GM19467 (cell line): ENCODE measurements at regions not wholly inside any gene's neighbourhood (a gene's known extent, or its start where the extent isn't known, plus 50 kb on each side); places are given as distances from the start of the nearest gene placed in this dataset.
"Not testable (repeated sequence)": the region's sequence is repeated elsewhere in the genome, so short reads cannot be mapped to it uniquely, and the experiment has no call there.

Experiments
- ATAC-seq: cut with Tn5 transposase; IDR thresholded peaks from one replicate; pipeline ENCODE4 v1.9.1; 2021; ENCODE audit warnings: mild to moderate bottlenecking, moderate library complexity; ENCODE audit not compliant: unreplicated experiment

- ATAC-seq = no peak
These were observed 222.6 kb upstream of the DPYD start for GRCh38 chr1:98143403-98143802.

GRCh38 chr1:98133131-98133530 lies 212.3 kb upstream of the DPYD start:
- ATAC-seq = no peak

DNA sequence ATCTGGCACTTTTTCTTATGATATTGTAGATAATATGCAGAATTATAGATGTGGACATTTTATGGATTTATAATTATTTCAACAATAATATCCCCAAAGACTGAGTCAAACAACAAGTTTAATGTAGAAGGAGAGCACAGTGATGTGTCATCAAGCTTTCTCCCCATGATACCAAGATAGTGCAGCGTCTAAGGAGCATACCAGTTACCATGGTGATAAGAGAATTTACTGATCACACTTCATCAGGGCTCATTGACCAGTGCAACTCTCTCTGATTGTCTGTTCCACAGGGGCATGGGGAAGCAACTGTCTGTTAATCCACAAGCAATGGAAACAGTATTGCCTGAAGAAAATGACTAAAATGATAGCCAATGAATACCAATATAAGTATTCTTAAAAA lies 209.6 kb upstream of the DPYD start:
- no peak for ATAC-seq

GRCh38 chr1:98129491-98129890 lies 208.7 kb upstream of the DPYD start:
- ATAC-seq = no peak

DNA sequence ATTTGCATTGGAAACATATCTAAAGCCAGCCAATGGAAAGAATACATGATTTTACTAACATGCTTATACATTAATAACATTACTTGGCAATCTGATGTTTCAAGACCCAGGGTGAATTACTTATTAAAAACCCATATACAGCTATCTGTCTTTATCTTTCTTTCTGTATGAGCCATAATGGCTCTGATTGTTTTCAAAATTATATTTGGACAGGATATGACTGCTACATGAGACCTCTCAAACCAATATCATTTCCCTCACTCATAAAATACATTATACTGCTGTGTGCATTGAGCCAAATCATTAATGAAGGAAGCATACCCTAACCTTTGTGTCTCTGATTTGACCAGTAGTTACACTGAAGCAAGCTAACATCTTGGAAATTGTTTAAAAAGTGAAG lies 205.9 kb upstream of the DPYD start:
- no peak for ATAC-seq

GRCh38 chr1:98121646-98122045 lies 200.8 kb upstream of the DPYD start:
- no peak for ATAC-seq

DNA sequence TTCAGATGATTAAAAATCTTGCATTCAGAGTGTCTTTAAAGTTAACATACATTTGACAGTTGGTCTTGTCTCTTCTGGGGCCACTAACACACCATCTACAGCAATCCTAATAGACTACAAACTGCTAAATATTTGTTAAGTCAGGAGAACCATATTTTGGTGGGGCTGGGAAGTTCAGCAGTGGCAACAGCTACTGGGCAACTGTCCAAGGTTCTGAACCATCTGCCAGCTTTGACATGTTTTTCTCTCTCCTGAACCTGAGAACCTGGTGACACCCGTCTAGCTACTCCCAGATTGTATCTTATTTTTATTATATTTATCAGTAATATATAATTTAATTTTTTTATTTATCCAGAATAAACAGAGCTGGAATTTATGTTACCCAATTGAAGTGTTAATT lies 199.0 kb upstream of the DPYD start:
- ATAC-seq = no peak

GRCh38 chr1:98113811-98114210 lies 193.0 kb upstream of the DPYD start:
- ATAC-seq = no peak

DNA sequence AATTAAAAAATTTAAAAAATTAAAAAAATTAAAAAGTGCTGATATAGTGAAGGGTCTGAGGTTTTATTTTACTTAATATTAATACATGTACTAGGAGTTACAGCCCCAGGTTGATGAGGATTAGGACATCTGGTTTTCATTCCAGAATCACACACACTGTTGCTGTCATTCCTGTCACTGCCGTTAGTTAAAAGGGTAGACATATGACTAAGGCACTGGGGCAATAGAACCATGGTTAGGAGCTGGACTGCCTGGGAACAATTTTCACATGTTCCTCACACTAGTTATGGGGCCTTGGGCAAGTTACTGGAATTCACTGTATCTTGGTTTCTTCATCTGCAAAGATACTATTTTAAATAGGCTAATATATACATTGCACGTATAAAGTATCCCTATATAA lies 191.8 kb upstream of the DPYD start:
- no peak for ATAC-seq

DNA sequence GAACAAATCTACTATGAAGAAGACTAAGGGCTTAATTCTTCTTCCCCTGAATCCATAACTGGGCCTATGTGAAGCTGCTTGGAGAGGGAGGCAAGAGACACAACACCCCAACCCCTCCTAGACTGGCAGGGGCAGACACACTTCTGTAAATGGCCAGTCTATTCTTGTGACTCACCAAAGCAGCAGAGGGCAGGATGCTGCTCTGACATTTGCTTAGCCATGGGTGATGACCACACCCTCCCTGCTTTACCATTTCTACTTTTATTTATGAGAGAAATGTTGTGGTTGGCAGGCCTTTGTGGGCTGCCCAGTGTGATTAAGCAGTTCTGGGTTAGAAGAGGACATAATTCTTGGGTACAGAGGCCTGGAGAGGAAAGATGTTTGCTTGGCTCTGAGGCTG lies 189.8 kb upstream of the DPYD start:
- ATAC-seq = no peak

- not testable (repeated sequence) for ATAC-seq
These were observed 187.5 kb upstream of the DPYD start for GRCh38 chr1:98108378-98108777.

GRCh38 chr1:98107256-98107655 lies 186.4 kb upstream of the DPYD start:
- no peak for ATAC-seq

DNA sequence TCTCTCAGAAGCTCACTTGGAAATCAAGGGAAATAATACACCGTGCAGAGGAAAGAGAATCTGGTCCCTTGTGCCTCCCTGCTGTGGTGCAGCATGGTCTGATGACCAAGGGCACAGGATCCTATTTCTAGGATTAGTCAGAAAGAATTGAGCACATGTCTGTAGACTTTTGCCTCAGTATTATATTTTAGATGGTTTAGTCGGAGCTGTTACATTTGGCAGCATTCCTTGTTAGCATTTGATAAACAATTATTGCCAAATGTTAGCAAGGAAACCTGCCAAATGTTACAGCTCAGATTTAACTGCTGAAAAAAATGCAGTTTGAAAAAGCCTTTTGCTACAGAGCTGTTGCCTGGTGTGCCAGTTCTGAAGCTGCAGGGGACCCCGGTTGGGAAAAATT lies 183.5 kb upstream of the DPYD start:
- no peak for ATAC-seq

- ATAC-seq = no peak
These were observed 182.9 kb upstream of the DPYD start for GRCh38 chr1:98103617-98104285.

DNA sequence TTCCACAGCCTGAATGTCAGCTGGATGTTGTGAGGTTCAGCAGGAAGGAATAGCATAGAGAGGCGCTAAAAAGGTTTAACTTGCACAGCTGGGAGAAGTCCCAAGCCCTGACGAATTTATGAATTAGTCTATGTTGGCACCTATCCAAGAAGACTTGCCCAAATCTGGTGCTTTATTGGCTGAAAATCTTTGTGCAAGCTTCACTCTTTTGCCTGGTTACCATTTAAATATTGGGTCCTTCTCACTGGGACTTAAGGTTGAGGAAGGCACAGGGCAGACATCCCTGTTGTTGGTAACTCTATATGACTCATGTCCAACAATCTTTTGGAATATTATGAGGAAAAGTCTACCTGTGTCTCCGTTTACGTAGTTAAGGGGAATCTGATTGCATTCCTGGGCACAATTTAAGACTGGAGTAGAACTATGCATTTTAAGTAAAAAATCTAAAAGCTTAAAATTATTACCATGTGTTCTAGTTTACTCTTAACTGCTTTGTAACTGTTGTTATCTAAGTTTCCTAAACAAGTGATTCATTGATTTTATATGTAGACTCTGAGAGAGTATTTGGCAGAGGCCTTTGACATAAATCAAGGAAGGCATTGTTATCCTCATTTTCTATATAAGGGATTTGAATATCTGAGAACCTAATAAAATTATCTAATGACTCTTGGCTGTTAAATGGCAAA lies 181.7 kb upstream of the DPYD start:
- ATAC-seq = no peak

- no peak for ATAC-seq
These were observed 180.5 kb upstream of the DPYD start for GRCh38 chr1:98101364-98101763.

- ATAC-seq = no peak
These were observed 178.7 kb upstream of the DPYD start for GRCh38 chr1:98099501-98099900.

DNA sequence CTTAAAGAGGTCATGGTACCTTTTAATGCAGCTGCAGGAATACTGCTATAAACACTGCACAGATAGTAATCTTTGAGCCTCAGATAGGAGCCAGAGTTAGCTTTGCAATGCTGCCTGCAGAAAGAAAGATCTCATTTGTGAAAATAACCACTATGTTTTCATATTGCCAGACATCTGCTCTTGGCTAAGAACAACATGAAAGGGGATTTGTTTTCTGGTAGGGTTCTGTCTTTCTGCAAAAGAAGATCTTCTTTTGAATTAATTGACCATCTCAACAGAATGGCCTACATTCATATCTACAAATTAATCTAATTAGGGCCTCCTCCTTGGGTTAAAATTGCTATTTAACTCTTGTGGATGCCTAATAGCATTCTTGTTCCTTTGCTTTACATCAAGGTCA lies 177.6 kb upstream of the DPYD start:
- no peak for ATAC-seq

GRCh38 chr1:98090351-98090750 lies 169.5 kb upstream of the DPYD start:
- no peak for ATAC-seq

GRCh38 chr1:98088381-98088780 lies 167.5 kb upstream of the DPYD start:
- no peak for ATAC-seq

GRCh38 chr1:98086796-98087441 lies 166.1 kb upstream of the DPYD start:
- no peak for ATAC-seq

DNA sequence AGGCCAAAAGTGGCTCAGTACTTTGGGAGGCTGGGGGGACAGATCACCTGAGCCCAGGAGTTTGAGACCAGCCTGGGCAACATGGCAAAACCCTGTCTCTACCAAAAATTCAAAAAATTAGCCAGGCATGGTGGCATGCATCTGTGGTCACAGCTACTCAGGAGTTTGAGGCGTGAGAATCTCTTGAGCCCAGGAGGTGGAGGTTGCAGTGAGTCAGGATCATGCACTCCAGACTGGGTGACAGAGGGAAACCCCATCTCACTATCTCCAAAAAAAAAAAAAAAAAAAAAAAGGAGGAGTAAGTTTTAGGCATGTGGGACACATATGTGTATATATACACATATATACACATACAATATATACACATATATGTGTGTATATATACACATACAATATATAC lies 165.3 kb upstream of the DPYD start:
- no peak for ATAC-seq
